WTC11 (cell line): ENCODE measurements at regions not wholly inside any gene's neighbourhood (a gene's known extent, or its start where the extent isn't known, plus 50 kb on each side); places are given as distances from the start of the nearest gene placed in this dataset.

Source experiments
- ATAC-seq: fragments of 200-7000 bp; cut with Tn5 transposase; 2 replicates; pipeline ENCODE4 v1.10.0; 2021; ENCODE audit warnings: mild to moderate bottlenecking, moderate library complexity
- CTCF ChIA-PET: fragments of 300-600 bp; sonication (Branson Sonifier 250); formaldehyde crosslinking; loops from one replicate; lab custom pipeline; 2021; ENCODE audit warnings: antibody characterized with exemption; lab: Charles Lee
- POLR2A ChIA-PET: fragments of 350-600 bp; sonication (Branson Sonifier 250); formaldehyde crosslinking; loops from one replicate; lab custom pipeline; 2021; ENCODE audit warnings: antibody characterized with exemption; lab: Charles Lee
- DNase-seq: peaks from one replicate; pipeline ENCODE4 v3.0.0; 2021; ENCODE audit warnings: low spot score
- H3K27ac Mint-ChIP-seq: 2 replicates; pipeline ENCODE4 v1.8.0; 2021; ENCODE audit warnings: mixed read lengths
- H3K27me3 Mint-ChIP-seq: 2 replicates; pipeline ENCODE4 v1.8.0; 2021; ENCODE audit warnings: low read depth, mild to moderate bottlenecking, moderate library complexity, mixed read lengths
- H3K36me3 Mint-ChIP-seq: 2 replicates; pipeline ENCODE4 v1.8.0; 2021; ENCODE audit warnings: mixed read lengths
- H3K4me1 Mint-ChIP-seq: 2 replicates; pipeline ENCODE4 v1.8.0; 2022; ENCODE audit warnings: mixed read lengths
- H3K4me3 Mint-ChIP-seq: 2 replicates; pipeline ENCODE4 v1.8.0; 2021; ENCODE audit warnings: mild to moderate bottlenecking, moderate library complexity, mixed read lengths
- H3K9me3 Mint-ChIP-seq: 2 replicates; pipeline ENCODE4 v1.8.0; 2021; ENCODE audit warnings: mixed read lengths
- ATF1 ChIP-seq: sonication (generic); formaldehyde crosslinking; IDR thresholded peaks from 2 replicates; pipeline ENCODE4 v1.8.1; 2023; ENCODE audit warnings: mild to moderate bottlenecking, moderate library complexity, missing genetic modification reagents
- ATF2 ChIP-seq: sonication (generic); formaldehyde crosslinking; IDR thresholded peaks from 2 replicates; pipeline ENCODE4 v1.8.1; 2022; ENCODE audit warnings: low read depth, missing genetic modification reagents, borderline replicate concordance
- ATF6 ChIP-seq: sonication (generic); formaldehyde crosslinking; IDR thresholded peaks from 2 replicates; pipeline ENCODE4 v1.8.1; 2023; ENCODE audit warnings: mild to moderate bottlenecking, missing genetic modification reagents
- CBFB ChIP-seq: sonication (generic); formaldehyde crosslinking; IDR thresholded peaks from 2 replicates; pipeline ENCODE4 v1.8.1; 2022; ENCODE audit warnings: mild to moderate bottlenecking, low read depth, missing genetic modification reagents
- CREB1 ChIP-seq: sonication (generic); formaldehyde crosslinking; IDR thresholded peaks from 2 replicates; pipeline ENCODE4 v1.8.0; 2023; ENCODE audit warnings: mild to moderate bottlenecking, missing genetic modification reagents
- CTCF ChIP-seq: fragments of 200-600 bp; IDR thresholded peaks from 2 replicates; pipeline ENCODE4 v1.8.0; 2022; ENCODE audit warnings: antibody characterized with exemption
- E2F4 ChIP-seq: sonication (generic); formaldehyde crosslinking; IDR thresholded peaks from 2 replicates; pipeline ENCODE4 v1.8.1; 2022; ENCODE audit warnings: low read depth, mild to moderate bottlenecking, moderate library complexity, missing genetic modification reagents, borderline replicate concordance
- EMX1 ChIP-seq: fragments of 250-450 bp; sonication (Bioruptor Pico); IDR thresholded peaks from 2 replicates; pipeline ENCODE4 v1.8.0; 2021; ENCODE audit warnings: mild to moderate bottlenecking
- HMGA2 ChIP-seq: fragments of 250-450 bp; sonication (Bioruptor Pico); IDR thresholded peaks from 2 replicates; pipeline ENCODE4 v1.4.0; 2021; ENCODE audit warnings: mild to moderate bottlenecking, moderate library complexity
- JUN ChIP-seq: sonication (generic); formaldehyde crosslinking; IDR thresholded peaks from 2 replicates; pipeline ENCODE4 v1.8.0; 2023; ENCODE audit warnings: mild to moderate bottlenecking, missing genetic modification reagents
- KAT7 ChIP-seq: sonication (generic); formaldehyde crosslinking; IDR thresholded peaks from 2 replicates; pipeline ENCODE4 v1.8.1; 2023; ENCODE audit warnings: missing genetic modification reagents, mild to moderate bottlenecking, borderline replicate concordance
- SMAD3 ChIP-seq: sonication (generic); formaldehyde crosslinking; IDR thresholded peaks from 2 replicates; pipeline ENCODE4 v1.8.0; 2022; ENCODE audit warnings: missing genetic modification reagents, mild to moderate bottlenecking, borderline replicate concordance
- SOX15 ChIP-seq: fragments of 250-450 bp; sonication (Bioruptor Pico); IDR thresholded peaks from 2 replicates; pipeline ENCODE4 v1.9.0; 2021; ENCODE audit warnings: mild to moderate bottlenecking
- USF2 ChIP-seq: sonication (generic); formaldehyde crosslinking; IDR thresholded peaks from 2 replicates; pipeline ENCODE4 v1.8.1; 2023; ENCODE audit warnings: mild to moderate bottlenecking, missing genetic modification reagents, moderate library complexity
- ZMAT4 ChIP-seq: fragments of 250-450 bp; sonication (Bioruptor Pico); IDR thresholded peaks from 2 replicates; pipeline ENCODE4 v1.9.0; 2021; ENCODE audit warnings: mild to moderate bottlenecking
- ZNF263 ChIP-seq: sonication (generic); formaldehyde crosslinking; IDR thresholded peaks from 2 replicates; pipeline ENCODE4 v1.8.1; 2022; ENCODE audit warnings: low read depth, mild to moderate bottlenecking, moderate library complexity, missing genetic modification reagents
- ZNF396 ChIP-seq: fragments of 250-450 bp; sonication (Bioruptor Pico); IDR thresholded peaks from 2 replicates; pipeline ENCODE4 v1.8.0; 2021; ENCODE audit warnings: mild to moderate bottlenecking, moderate library complexity, borderline replicate concordance
- ZNF425 ChIP-seq: fragments of 250-450 bp; sonication (Bioruptor Pico); conservative IDR thresholded peaks from 2 replicates; pipeline ENCODE4 v1.9.0; 2021; ENCODE audit warnings: mild to moderate bottlenecking
- ZNF512 ChIP-seq: sonication (generic); formaldehyde crosslinking; IDR thresholded peaks from 2 replicates; pipeline ENCODE4 v1.8.1; 2022; ENCODE audit warnings: missing genetic modification reagents, borderline replicate concordance
- ZNF671 ChIP-seq: fragments of 250-450 bp; sonication (Bioruptor Pico); IDR thresholded peaks from 2 replicates; pipeline ENCODE4 v1.8.0; 2021; ENCODE audit warnings: mild to moderate bottlenecking

- H3K4me3 Mint-ChIP-seq: no peak overlapping the region
- no peaks in the 10 kb centered on the region for H3K27me3 Mint-ChIP-seq
- no peak for DNase-seq
- no peak for TF ChIP-seq SMAD3 (CRISPR knock-in tag)
- no peak for TF ChIP-seq ZNF263 (CRISPR knock-in tag)
- no peak for TF ChIP-seq KAT7 (CRISPR knock-in tag)
- no peak for TF ChIP-seq CREB1
- TF ChIP-seq ZNF512 (CRISPR knock-in tag): no peak
- TF ChIP-seq ZMAT4: no peak
- TF ChIP-seq ATF1 (CRISPR knock-in tag): no peak
- TF ChIP-seq ATF2 (CRISPR knock-in tag): no peak
- TF ChIP-seq ZNF671 (CRISPR knock-in tag): no peak
- no peak for TF ChIP-seq EMX1 (CRISPR knock-in tag)
- TF ChIP-seq HMGA2 (CRISPR knock-in tag): no peak
- TF ChIP-seq CBFB (CRISPR knock-in tag): no peak
- TF ChIP-seq ATF6 (CRISPR knock-in tag): no peak
- no peak for TF ChIP-seq USF2 (CRISPR knock-in tag)
- no peak for TF ChIP-seq CTCF
- TF ChIP-seq JUN (CRISPR knock-in tag): no peak
- no peak for TF ChIP-seq ZNF396 (CRISPR knock-in tag)
- TF ChIP-seq E2F4 (CRISPR knock-in tag): no peak
- TF ChIP-seq ZNF425: no peak
- TF ChIP-seq SOX15 (CRISPR knock-in tag): no peak
- no peak overlapping the region for H3K27ac Mint-ChIP-seq
- ATAC-seq: no peak
- H3K9me3 Mint-ChIP-seq: no peaks in the 10 kb centered on the region
- ChIA-PET CTCF (no interaction called here), POLR2A (no interaction called here)
- no peaks in the 10 kb centered on the region for H3K36me3 Mint-ChIP-seq
- peaks cover 36% of the 10 kb centered on the region for H3K4me1 Mint-ChIP-seq
Measured at GRCh38 chr11:29458252-29458651, 558.6 kb downstream of the KCNA4 start.
